Mesendoderm (in vitro differentiated cells): ENCODE measurements at regions not wholly inside any gene's neighbourhood (a gene's known extent, or its start where the extent isn't known, plus 50 kb on each side); places are given as distances from the start of the nearest gene placed in this dataset.
"Not testable (repeated sequence)": the region's sequence is repeated elsewhere in the genome, so short reads cannot be mapped to it uniquely, and the experiment has no call there.

Source experiments
- DNase-seq: peaks from one replicate; pipeline ENCODE4 v3.0.0; 2013
- H2AK5ac ChIP-seq: 2 replicates; pipeline ENCODE4 v1.6.1; 2013; ENCODE audit warnings: low read length, inconsistent platforms
- H2BK120ac ChIP-seq: 2 replicates; pipeline ENCODE4 v1.6.1; 2013; ENCODE audit warnings: low read depth, mild to moderate bottlenecking, low read length, moderate library complexity, mixed read lengths
- H2BK15ac ChIP-seq: replicated peaks from 2 replicates; pipeline ENCODE4 v1.6.1; 2013; ENCODE audit warnings: low read depth, mild to moderate bottlenecking, moderate library complexity
- H2BK5ac ChIP-seq: 2 replicates; pipeline ENCODE4 v1.6.1; 2013; ENCODE audit warnings: low read length, inconsistent platforms
- H3K18ac ChIP-seq: 2 replicates; pipeline ENCODE4 v1.6.1; 2013; ENCODE audit warnings: mild to moderate bottlenecking, low read length, mixed read lengths
- H3K23ac ChIP-seq: one replicate; pipeline ENCODE4 v1.6.1; 2013; ENCODE audit warnings: low read length
- H3K27ac ChIP-seq: 2 replicates; pipeline ENCODE4 v1.5.1; 2013; ENCODE audit warnings: low read depth, mild to moderate bottlenecking, inconsistent platforms, low read length, moderate library complexity
- H3K27me3 ChIP-seq: 2 replicates; pipeline ENCODE4 v1.6.1; 2013; ENCODE audit warnings: low read length, control low read depth, mild to moderate bottlenecking, inconsistent platforms; ENCODE audit not compliant: insufficient read depth, poor library complexity
- H3K36me3 ChIP-seq: 2 replicates; pipeline ENCODE4 v1.6.1; 2013; ENCODE audit warnings: low read length, inconsistent platforms; ENCODE audit not compliant: control insufficient read depth, insufficient read depth
- H3K4ac ChIP-seq: one replicate; pipeline ENCODE4 v1.6.1; 2013; ENCODE audit warnings: low read depth, mild to moderate bottlenecking, low read length, moderate library complexity
- H3K4me1 ChIP-seq: 2 replicates; pipeline ENCODE4 v1.6.1; 2013; ENCODE audit warnings: low read depth, low read length, inconsistent platforms; ENCODE audit not compliant: control insufficient read depth
- H3K4me2 ChIP-seq: 2 replicates; pipeline ENCODE4 v1.6.1; 2013; ENCODE audit warnings: low read length
- H3K4me3 ChIP-seq: 2 replicates; pipeline ENCODE4 v1.5.1; 2013; ENCODE audit warnings: mild to moderate bottlenecking, low read length
- H3K56ac ChIP-seq: one replicate; pipeline ENCODE4 v1.6.1; 2013; ENCODE audit warnings: low read length
- H3K79me1 ChIP-seq: 2 replicates; pipeline ENCODE4 v1.6.1; 2013; ENCODE audit warnings: low read length, inconsistent platforms
- H3K79me2 ChIP-seq: 2 replicates; pipeline ENCODE4 v1.6.1; 2013; ENCODE audit warnings: mild to moderate bottlenecking, low read length; ENCODE audit not compliant: control insufficient read depth, insufficient read depth
- H3K9ac ChIP-seq: 2 replicates; pipeline ENCODE4 v1.6.1; 2013; ENCODE audit warnings: low read length, inconsistent platforms
- H4K5ac ChIP-seq: one replicate; pipeline ENCODE4 v1.6.1; 2013; ENCODE audit warnings: low read length
- H4K8ac ChIP-seq: one replicate; pipeline ENCODE4 v1.6.1; 2013; ENCODE audit warnings: low read depth, mild to moderate bottlenecking, control low read depth, low read length, moderate library complexity
- WGBS: extraction: QIAGEN DNeasy Blood & Tissue Kit; methylation state at CpG from one replicate; pipeline ENCODE4 v1.1.7; 2013; ENCODE audit warnings: low lambda C conversion rate, missing lambda C conversion rate; ENCODE audit not compliant: insufficient coverage; ENCODE audit errors: extremely low coverage; 5-methylcytosine and 5-hydroxymethylcytosine counted together

DNA sequence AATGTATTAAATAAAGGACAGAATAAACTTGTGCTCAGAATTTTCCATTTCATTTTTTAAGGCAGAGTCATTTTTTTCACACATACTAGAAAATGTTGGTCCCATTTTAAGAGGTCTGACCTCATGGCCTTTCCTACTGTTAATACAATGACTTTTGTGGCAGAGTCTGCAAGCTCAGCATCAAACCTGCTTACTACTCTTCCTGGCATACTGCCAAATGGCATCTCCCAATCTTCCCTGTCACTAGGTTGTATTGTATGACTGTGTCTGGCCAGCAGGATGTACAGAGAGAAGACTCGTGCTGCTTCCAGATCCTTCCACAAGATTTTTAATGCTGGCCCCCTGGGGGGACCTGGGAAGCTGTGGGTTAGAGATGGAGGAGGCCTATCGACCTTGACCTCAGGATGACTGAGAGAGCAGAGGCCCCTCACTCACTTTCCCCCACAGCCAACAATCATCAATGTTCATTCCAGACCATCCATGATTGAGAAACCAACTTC is 64.7 kb downstream of the BARX1 start:
- Histone ChIP-seq H2BK15ac (no peak overlapping the region), H3K4me2 (no peak overlapping the region), H3K9ac (no peak overlapping the region), H3K4me1 (no peaks in the 10 kb centered on the region), H3K36me3 (no peaks in the 10 kb centered on the region), H3K23ac (no peak overlapping the region), H3K27ac (no peak overlapping the region), H3K27me3 (no peaks in the 10 kb centered on the region), H3K18ac (no peak overlapping the region), H3K79me2 (no peaks in the 10 kb centered on the region), H2AK5ac (no peak overlapping the region), H3K4ac (no peak overlapping the region), H2BK5ac (no peak overlapping the region), H2BK120ac (no peak overlapping the region), H4K8ac (no peak overlapping the region), H4K5ac (no peak overlapping the region), H3K4me3 (no peak overlapping the region), H3K79me1 (no peaks in the 10 kb centered on the region), H3K56ac (no peak overlapping the region)
- no CpG with 5 or more reads among the region's 2 CpGs for WGBS
- DNase-seq, result no peak

DNA sequence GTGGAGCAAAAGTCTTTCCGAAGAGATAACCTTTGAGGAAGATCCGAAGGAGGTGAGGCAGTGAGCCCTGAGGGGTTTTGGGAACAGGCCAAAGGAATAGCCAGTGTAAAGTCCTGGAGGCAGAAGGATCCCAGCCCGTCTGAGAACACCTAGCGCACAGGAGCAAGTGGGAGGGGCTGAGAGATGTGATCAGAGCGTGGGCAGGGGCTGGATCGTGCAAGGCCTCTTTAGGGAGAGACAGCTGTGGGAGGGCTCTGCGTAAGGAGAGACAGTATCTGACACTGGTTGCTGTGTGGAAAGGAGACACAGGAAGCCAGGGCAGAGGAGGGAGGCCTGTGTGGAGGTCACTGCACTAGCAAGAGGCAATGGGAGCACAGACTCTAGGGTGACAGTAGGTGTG is 68.2 kb downstream of the BARX1 start:
- Histone ChIP-seq H4K8ac (no peak overlapping the region), H2BK120ac (no peak overlapping the region), H3K79me1 (no peaks in the 10 kb centered on the region), H3K4me1 (no peaks in the 10 kb centered on the region), H3K23ac (no peak overlapping the region), H3K4me3 (no peak overlapping the region), H3K27me3 (no peaks in the 10 kb centered on the region), H4K5ac (no peak overlapping the region), H3K18ac (no peak overlapping the region), H3K27ac (no peak overlapping the region), H2BK5ac (no peak overlapping the region), H3K4me2 (no peak overlapping the region), H3K79me2 (no peaks in the 10 kb centered on the region), H3K9ac (no peak overlapping the region), H3K36me3 (no peaks in the 10 kb centered on the region), H3K4ac (no peak overlapping the region), H3K56ac (no peak overlapping the region), H2AK5ac (no peak overlapping the region), H2BK15ac (no peak overlapping the region)
- no CpG with 5 or more reads among the region's 7 CpGs for WGBS
- DNase-seq, result no peak

DNA sequence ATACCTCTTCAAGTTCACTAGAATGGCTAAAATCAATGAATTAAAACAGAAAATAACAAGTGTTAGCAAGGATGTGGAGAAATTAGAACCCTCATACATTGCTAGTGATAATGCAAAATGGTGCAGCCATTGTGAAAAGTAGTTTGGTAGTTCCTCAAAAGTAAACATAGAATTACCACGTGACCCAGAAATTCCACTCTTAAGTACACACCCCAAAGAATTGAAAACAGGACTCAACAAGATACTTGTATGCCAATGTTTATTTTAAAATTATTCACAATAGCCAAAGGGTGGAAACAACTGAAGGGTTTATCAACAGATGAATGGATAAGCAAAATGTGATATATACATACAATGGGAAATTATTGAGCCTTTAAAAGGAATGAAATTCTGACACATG is 70.3 kb downstream of the BARX1 start:
- Histone ChIP-seq H3K4me1 (no peaks in the 10 kb centered on the region), H3K79me1 (no peaks in the 10 kb centered on the region), H3K27me3 (no peaks in the 10 kb centered on the region), H4K5ac (no peak overlapping the region), H3K36me3 (no peaks in the 10 kb centered on the region), H3K23ac (no peak overlapping the region), H4K8ac (no peak overlapping the region), H3K18ac (no peak overlapping the region), H2BK15ac (no peak overlapping the region), H3K4ac (no peak overlapping the region), H2BK5ac (no peak overlapping the region), H3K79me2 (no peaks in the 10 kb centered on the region), H3K9ac (no peak overlapping the region), H3K4me2 (no peak overlapping the region), H3K4me3 (no peak overlapping the region), H2BK120ac (no peak overlapping the region), H3K56ac (no peak overlapping the region), H3K27ac (no peak overlapping the region), H2AK5ac (no peak overlapping the region)
- DNase-seq, result no peak
- WGBS, result no CpG with 5 or more reads among the region's 1 CpG

DNA sequence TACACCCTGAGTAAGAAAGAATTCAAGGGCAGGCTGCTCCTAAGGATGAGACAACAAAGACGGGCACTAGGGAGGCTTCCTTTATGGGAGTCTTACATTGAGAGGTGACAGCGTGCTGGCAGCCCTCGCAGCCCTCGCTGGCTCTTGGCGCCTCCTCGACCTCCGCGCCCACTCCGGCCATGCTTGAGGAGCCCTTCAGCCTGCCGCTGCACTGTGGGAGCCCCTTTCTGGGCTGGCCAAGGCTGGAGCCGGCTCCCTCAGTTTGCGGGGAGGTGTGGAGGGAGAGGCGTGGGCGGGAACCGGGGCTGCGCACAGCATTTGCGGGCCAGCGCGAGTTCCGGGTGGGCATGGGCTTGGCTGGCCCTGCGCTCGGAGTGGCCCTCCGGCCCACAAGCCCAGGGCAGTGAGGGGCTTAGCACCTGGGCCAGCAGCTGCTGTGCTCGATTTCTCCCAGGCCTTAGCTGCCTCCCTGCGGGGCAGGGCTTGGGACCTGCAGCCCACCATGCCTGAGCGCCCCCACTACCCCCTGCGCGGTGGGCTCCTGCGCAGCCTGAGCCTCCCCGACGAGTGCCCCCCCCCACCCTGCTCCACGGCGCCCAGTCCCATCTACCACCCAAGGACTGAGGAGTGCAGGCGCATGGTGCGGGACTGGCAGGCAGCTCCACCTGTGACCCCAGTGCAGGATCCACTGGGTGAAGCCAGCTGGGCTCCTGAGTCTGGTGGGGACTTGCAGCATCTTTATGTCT is 75.3 kb downstream of the BARX1 start:
- H2BK120ac ChIP-seq, H3K79me2 ChIP-seq, H3K4me1 ChIP-seq, H3K18ac ChIP-seq, H3K4me2 ChIP-seq, H4K5ac ChIP-seq, H4K8ac ChIP-seq, H3K79me1 ChIP-seq, H3K4me3 ChIP-seq, H2BK15ac ChIP-seq, H3K23ac ChIP-seq, H3K27ac ChIP-seq, H2AK5ac ChIP-seq, H3K27me3 ChIP-seq, H3K36me3 ChIP-seq, DNase-seq, H2BK5ac ChIP-seq, H3K56ac ChIP-seq, H3K9ac ChIP-seq, H3K4ac ChIP-seq: not testable (repeated sequence)
- no CpG with 5 or more reads among the region's 35 CpGs for WGBS

DNA sequence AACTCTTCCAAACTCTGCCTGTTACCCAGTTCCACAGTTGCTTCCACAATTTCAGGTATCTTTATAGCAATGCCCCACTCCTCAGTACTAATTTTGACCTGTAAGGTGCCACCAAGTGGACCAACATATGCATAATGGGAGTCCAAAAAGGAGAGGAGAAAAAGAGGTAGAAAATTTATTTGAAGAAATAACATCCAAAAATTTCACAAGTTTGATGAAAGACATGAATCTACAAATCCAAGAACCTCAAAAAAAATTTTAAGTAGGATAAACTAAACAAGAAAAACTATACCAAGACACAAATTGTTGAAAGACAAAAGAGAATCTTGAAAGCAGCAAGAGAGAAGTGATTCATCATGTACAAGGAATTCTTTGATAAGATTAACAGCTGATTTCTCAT is 79.8 kb downstream of the BARX1 start:
- no peak overlapping the region for H3K9ac ChIP-seq
- no peak overlapping the region for H2BK120ac ChIP-seq
- H3K4me2 ChIP-seq, result no peak overlapping the region
- H3K79me2 ChIP-seq, result no peaks in the 10 kb centered on the region
- no peak overlapping the region for H3K23ac ChIP-seq
- no peak overlapping the region for H2BK15ac ChIP-seq
- no peak overlapping the region for H2AK5ac ChIP-seq
- H3K18ac ChIP-seq, result no peak overlapping the region
- no peaks in the 10 kb centered on the region for H3K79me1 ChIP-seq
- H3K27me3 ChIP-seq, result no peaks in the 10 kb centered on the region
- no peak overlapping the region for H3K27ac ChIP-seq
- no peak overlapping the region for H4K8ac ChIP-seq
- H3K4ac ChIP-seq, result no peak overlapping the region
- no peak overlapping the region for H3K56ac ChIP-seq
- H4K5ac ChIP-seq, result no peak overlapping the region
- H3K36me3 ChIP-seq, result no peaks in the 10 kb centered on the region
- H3K4me3 ChIP-seq, result no peak overlapping the region
- no peak overlapping the region for H2BK5ac ChIP-seq
- H3K4me1 ChIP-seq, result no peaks in the 10 kb centered on the region
- no peak for DNase-seq

DNA sequence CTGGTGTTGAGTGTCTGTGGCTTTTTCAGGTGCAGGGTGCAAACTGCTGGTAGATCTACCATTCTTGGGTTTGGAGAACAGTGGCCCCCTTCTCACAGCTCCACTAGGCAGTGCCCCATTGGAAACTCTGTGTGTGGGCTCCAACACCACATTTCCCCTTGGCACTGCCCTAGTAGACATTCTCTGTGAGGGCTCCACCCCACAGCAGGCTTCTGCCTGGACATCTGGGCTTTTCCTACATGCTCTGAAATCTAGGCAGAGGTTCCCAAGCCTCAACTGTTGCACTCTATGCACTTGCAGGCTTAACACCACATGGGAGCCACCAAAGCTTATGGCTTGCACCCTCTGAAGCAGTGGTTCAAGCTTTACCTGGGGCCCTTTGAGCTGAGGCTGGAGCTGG is 80.9 kb downstream of the BARX1 start:
- Histone ChIP-seq H3K4me1 (no peaks in the 10 kb centered on the region), H3K9ac (no peak overlapping the region), H2BK120ac (no peak overlapping the region), H3K4me3 (no peak overlapping the region), H3K36me3 (no peaks in the 10 kb centered on the region), H3K18ac (no peak overlapping the region), H2BK5ac (no peak overlapping the region), H3K27me3 (no peaks in the 10 kb centered on the region), H3K4me2 (no peak overlapping the region), H4K5ac (no peak overlapping the region), H3K56ac (no peak overlapping the region), H3K4ac (no peak overlapping the region), H3K23ac (no peak overlapping the region), H3K79me2 (no peaks in the 10 kb centered on the region), H2BK15ac (no peak overlapping the region), H4K8ac (no peak overlapping the region), H2AK5ac (no peak overlapping the region), H3K79me1 (no peaks in the 10 kb centered on the region), H3K27ac (no peak overlapping the region)
- no peak for DNase-seq
